ENCODE measurements at regions not wholly inside any gene's neighbourhood (a gene's known extent, or its start where the extent isn't known, plus 50 kb on each side); places are given as distances from the start of the nearest gene placed in this dataset.

DNA sequence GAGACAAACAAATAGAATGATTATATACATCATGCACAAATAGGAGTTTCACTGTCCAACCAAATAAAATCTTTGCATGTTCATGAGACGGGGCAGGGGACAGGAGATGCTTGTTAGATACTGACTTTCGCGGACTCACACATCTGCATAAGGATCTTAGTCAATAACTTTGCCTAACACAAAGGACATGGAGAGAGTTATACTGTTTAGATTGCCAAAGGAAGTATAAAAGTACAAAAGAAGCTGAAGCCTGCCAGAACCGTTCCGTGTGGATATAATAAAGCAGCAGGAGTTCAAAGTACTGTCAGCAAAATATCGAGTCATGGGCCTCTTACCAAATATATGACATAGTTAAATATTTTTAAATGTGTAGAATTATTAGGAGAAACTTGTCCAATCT is 1148.4 kb downstream of the EFNA5 start:
- no peak overlapping the region for H3K9ac ChIP-seq (ENCODE audit: low read length)
- no peak for TF ChIP-seq CTCF (IDR thresholded peaks at IDR 0.05; ENCODE audit: low read depth, low read length)
- TF ChIP-seq EZH2phosphoT487 (IDR thresholded peaks at IDR 0.05; ENCODE audit: low read depth) = no peak
- no peaks in the 10 kb centered on the region for H3K79me2 ChIP-seq (ENCODE audit: low read length)
- no peak overlapping the region for H2AFZ ChIP-seq (ENCODE audit: low read depth, low read length)
- no peak overlapping the region for H3K27ac ChIP-seq (ENCODE audit: low read length)
- H3K4me2 ChIP-seq (ENCODE audit: low read length) = no peak overlapping the region
- no peaks in the 10 kb centered on the region for H3K9me3 ChIP-seq (ENCODE audit: insufficient read depth, low read length)
- no peaks in the 10 kb centered on the region for H3K27me3 ChIP-seq (ENCODE audit: low read depth, low read length)
- H3K36me3 ChIP-seq (replicated peaks; ENCODE audit: low read depth, low read length) = no peaks in the 10 kb centered on the region
- H3K4me3 ChIP-seq (ENCODE audit: low read length) = no peak overlapping the region
- no peaks in the 10 kb centered on the region for H4K20me1 ChIP-seq (ENCODE audit: insufficient read depth, low read length)
- H3K4me1 ChIP-seq (ENCODE audit: low read length) = no peaks in the 10 kb centered on the region

GRCh38 chr5:106521701-106522100 is 1149.0 kb downstream of the EFNA5 start:
- no peaks in the 10 kb centered on the region for H3K79me2 ChIP-seq (ENCODE audit: low read length)

DNA sequence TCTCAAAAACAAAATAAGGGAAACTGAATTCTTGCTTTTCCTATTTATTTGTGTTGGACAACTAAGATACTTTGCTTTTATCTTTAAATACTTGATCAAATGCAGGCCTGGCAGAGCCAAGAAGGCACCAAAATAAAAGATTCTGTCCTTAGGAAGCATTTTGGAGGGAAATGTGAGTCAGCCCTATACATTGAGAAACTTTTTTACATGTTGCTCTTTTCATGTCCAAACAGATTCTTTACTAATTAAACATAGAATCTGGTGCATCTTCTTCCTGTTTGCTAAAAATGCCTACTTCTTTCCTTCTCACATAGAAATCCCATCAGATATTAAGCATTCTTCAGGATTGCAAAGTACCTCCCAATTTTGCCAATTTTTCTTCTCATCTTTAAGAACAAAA is 1160.4 kb downstream of the EFNA5 start:
- no peak overlapping the region for H3K27ac ChIP-seq (ENCODE audit: low read length)
- H3K4me1 ChIP-seq (ENCODE audit: low read length) = no peaks in the 10 kb centered on the region
- no peaks in the 10 kb centered on the region for H3K36me3 ChIP-seq (replicated peaks; ENCODE audit: low read depth, low read length)
- H3K79me2 ChIP-seq (ENCODE audit: low read length) = no peaks in the 10 kb centered on the region
- H3K4me2 ChIP-seq (ENCODE audit: low read length) = no peak overlapping the region
- no peaks in the 10 kb centered on the region for H3K27me3 ChIP-seq (ENCODE audit: low read depth, low read length)
- H2AFZ ChIP-seq (ENCODE audit: low read depth, low read length) = no peak overlapping the region
- H3K9ac ChIP-seq (ENCODE audit: low read length) = no peak overlapping the region
- no peaks in the 10 kb centered on the region for H3K9me3 ChIP-seq (ENCODE audit: insufficient read depth, low read length)
- H3K4me3 ChIP-seq (ENCODE audit: low read length) = no peak overlapping the region
- no peaks in the 10 kb centered on the region for H4K20me1 ChIP-seq (ENCODE audit: insufficient read depth, low read length)
- TF ChIP-seq EZH2phosphoT487 (IDR thresholded peaks at IDR 0.05; ENCODE audit: low read depth) = no peak
- no peak for TF ChIP-seq CTCF (IDR thresholded peaks at IDR 0.05; ENCODE audit: low read depth, low read length)

More at GRCh38 chr5:106521701-106522100, 1149.0 kb downstream of the EFNA5 start:
- TF ChIP-seq CTCF (IDR thresholded peaks at IDR 0.05; ENCODE audit: low read depth, low read length) = no peak
- no peak for TF ChIP-seq EZH2phosphoT487 (IDR thresholded peaks at IDR 0.05; ENCODE audit: low read depth)
- H3K9ac ChIP-seq (ENCODE audit: low read length) = no peak overlapping the region
- no peaks in the 10 kb centered on the region for H3K4me1 ChIP-seq (ENCODE audit: low read length)
- no peak overlapping the region for H3K4me2 ChIP-seq (ENCODE audit: low read length)
- H3K27ac ChIP-seq (ENCODE audit: low read length) = no peak overlapping the region
- no peaks in the 10 kb centered on the region for H3K27me3 ChIP-seq (ENCODE audit: low read depth, low read length)
- H2AFZ ChIP-seq (ENCODE audit: low read depth, low read length) = no peak overlapping the region
- no peaks in the 10 kb centered on the region for H4K20me1 ChIP-seq (ENCODE audit: insufficient read depth, low read length)
- H3K9me3 ChIP-seq (ENCODE audit: insufficient read depth, low read length) = no peaks in the 10 kb centered on the region
- no peaks in the 10 kb centered on the region for H3K36me3 ChIP-seq (replicated peaks; ENCODE audit: low read depth, low read length)
- H3K4me3 ChIP-seq (ENCODE audit: low read length) = no peak overlapping the region

DNA sequence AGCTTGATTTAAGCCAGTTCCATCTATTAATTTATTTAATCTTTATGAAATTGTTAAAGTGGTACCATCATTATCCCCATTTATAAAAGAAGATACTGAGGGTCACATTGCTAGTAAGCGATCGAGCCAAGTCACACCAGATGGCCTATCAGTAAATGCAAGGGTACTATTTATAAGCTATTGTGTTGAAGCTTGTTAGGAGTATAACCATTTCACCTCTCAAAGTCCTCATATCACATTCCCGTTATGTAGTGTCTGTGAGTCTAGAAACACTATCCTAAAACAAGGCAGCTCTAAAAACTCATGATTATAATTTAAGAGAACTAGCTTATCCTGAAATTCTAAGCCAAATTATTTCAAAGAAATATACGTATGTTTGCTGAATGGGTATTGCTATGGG is 1161.8 kb downstream of the EFNA5 start:
- Histone ChIP-seq H3K4me1 (ENCODE audit: low read length) (no peaks in the 10 kb centered on the region), H3K27ac (ENCODE audit: low read length) (no peak overlapping the region), H3K36me3 (replicated peaks; ENCODE audit: low read depth, low read length) (no peaks in the 10 kb centered on the region), H2AFZ (ENCODE audit: low read depth, low read length) (no peak overlapping the region), H3K9me3 (ENCODE audit: insufficient read depth, low read length) (no peaks in the 10 kb centered on the region), H3K4me2 (ENCODE audit: low read length) (no peak overlapping the region), H3K9ac (ENCODE audit: low read length) (no peak overlapping the region), H3K79me2 (ENCODE audit: low read length) (no peaks in the 10 kb centered on the region), H3K27me3 (ENCODE audit: low read depth, low read length) (no peaks in the 10 kb centered on the region), H4K20me1 (ENCODE audit: insufficient read depth, low read length) (no peaks in the 10 kb centered on the region), H3K4me3 (ENCODE audit: low read length) (no peak overlapping the region)
- TF ChIP-seq CTCF (IDR thresholded peaks at IDR 0.05; ENCODE audit: low read depth, low read length) (no peak), EZH2phosphoT487 (IDR thresholded peaks at IDR 0.05; ENCODE audit: low read depth) (no peak)
